B cell (primary cell): ENCODE measurements at regions not wholly inside any gene's neighbourhood (a gene's known extent, or its start where the extent isn't known, plus 50 kb on each side); places are given as distances from the start of the nearest gene placed in this dataset.

Experiments used
- EZH2 ChIP-seq: IDR thresholded peaks from 2 replicates; pipeline ENCODE4 v1.6.1; 2012; ENCODE audit warnings: borderline replicate concordance, low read depth, mild to moderate bottlenecking, moderate library complexity, low read length; ENCODE audit not compliant: insufficient read depth, poor library complexity, severe bottlenecking
- TF ChIP-seq, protein P1 (sequence below): fragments of 200-600 bp; IDR thresholded peaks from one replicate; pipeline ENCODE4 v1.8.0; 2022; ENCODE audit warnings: antibody characterized with exemption, mild to moderate bottlenecking

DNA sequence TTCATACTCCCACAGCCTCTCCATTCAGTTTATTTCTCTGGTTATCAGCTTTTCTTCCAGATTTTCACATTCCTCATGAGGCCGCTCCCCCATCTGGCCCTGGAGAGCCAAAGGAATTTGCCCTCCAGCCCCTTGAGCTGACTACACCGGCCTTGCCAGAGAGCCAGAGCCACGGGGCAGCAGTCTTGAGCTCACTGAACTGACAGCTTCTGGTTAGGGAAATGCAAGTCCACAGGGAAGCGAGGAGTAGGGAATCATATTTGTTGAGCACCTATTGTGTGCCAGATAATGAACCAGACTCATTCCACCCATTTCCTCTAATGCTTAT, 102.4 kb downstream of the ABCC12 start:
- TF ChIP-seq, protein P1, sequence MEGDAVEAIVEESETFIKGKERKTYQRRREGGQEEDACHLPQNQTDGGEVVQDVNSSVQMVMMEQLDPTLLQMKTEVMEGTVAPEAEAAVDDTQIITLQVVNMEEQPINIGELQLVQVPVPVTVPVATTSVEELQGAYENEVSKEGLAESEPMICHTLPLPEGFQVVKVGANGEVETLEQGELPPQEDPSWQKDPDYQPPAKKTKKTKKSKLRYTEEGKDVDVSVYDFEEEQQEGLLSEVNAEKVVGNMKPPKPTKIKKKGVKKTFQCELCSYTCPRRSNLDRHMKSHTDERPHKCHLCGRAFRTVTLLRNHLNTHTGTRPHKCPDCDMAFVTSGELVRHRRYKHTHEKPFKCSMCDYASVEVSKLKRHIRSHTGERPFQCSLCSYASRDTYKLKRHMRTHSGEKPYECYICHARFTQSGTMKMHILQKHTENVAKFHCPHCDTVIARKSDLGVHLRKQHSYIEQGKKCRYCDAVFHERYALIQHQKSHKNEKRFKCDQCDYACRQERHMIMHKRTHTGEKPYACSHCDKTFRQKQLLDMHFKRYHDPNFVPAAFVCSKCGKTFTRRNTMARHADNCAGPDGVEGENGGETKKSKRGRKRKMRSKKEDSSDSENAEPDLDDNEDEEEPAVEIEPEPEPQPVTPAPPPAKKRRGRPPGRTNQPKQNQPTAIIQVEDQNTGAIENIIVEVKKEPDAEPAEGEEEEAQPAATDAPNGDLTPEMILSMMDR, result no peak
- no peak for TF ChIP-seq EZH2
